GM18505 (cell line): ENCODE measurements at regions not wholly inside any gene's neighbourhood (a gene's known extent, or its start where the extent isn't known, plus 50 kb on each side); places are given as distances from the start of the nearest gene placed in this dataset.

ENCODE experiments used
- ATAC-seq: cut with Tn5 transposase; IDR thresholded peaks from one replicate; pipeline ENCODE4 v1.9.1; 2021; ENCODE audit not compliant: unreplicated experiment
- POLR2A ChIP-seq: IDR thresholded peaks from 4 replicates; pipeline ENCODE4 v1.6.1; 2011; ENCODE audit warnings: borderline replicate concordance; ENCODE audit not compliant: insufficient read depth, insufficient read length; ENCODE audit errors: extremely low read depth

DNA sequence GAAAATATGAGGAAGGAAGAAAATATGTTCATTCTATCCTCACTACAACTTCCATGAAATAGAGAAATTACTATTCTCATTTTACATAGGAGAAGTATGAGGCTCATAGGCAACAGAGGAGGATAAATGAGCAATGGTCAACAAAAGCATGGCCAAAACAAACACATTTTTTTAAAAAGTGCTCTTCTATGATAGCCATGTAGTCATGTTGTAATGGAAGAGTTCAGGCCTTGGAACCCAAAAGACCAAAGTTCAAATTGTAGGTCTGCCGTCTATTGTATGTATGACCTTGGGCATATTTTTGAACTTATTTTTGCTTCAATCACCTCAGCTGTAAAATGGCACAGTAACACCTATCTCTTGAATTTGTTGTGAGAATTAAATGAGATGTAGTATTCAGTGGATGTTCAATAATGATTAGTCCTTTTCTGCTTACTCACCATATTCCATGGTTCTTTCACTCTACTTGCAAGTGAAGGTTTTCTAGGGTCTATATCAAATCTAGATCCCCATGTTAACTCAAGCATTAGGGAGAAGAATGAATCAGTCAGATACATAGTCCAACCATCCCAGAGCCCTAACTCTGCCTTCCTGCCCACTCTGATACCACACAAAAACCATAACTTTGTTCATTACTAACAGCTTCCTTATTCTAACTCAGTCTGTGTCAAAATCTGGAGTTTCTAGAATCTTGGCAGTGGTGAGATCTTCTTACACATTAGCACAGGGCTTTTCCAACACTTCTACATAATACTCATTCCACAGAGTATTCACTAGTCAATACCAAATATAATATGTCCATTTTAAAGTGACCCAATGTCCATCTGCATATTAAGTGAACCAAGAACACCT is 353.2 kb downstream of the PLPP3 start:
- no peak for ATAC-seq
- TF ChIP-seq POLR2A: no peak

DNA sequence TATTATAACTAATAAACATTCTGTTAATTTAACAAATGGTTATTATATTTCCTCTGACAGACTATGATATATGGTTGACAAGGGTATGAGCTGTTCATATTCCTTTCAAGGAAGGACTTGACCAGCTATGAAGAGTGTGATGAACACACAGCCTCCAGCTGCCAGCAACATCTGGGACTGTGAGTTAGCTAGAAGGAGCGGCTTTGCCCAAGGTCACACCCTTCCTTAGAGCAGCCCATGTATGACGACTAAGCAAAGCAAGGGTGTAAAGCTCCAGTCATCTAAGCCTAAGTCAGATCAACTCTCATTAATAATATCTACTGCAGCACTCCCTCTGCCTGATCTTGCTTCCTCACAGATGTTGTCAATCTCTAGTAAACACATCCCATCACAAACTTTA is 355.4 kb downstream of the PLPP3 start:
- no peak for TF ChIP-seq POLR2A

DNA sequence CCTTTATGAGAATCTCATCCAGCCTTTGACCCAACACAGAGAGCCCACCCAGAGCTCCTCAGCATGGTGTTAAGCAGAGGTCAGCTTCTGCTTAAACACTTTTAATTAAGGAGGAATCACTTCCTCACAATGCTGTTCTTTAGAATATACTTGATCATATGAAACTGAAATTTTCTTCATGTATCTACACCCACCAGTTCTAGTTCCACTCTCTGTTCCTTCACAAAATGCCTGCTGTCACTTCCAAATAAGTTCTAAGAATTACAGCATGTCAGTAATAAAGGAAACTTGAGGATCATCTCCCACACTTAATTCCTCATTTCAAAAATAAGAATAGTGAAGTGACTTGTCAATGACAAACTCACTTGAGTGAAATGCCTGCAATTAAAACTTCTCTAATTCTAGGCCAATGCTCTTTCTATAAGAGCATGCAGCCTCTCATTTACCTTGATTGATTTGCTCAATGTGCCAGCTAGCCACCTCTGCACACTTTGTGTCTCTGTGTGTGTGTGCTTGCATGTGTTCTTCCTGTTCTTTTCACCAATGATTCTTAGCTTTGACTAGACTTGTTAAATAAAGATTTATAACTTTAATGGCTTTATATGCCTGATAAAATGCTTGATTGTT is 356.3 kb downstream of the PLPP3 start:
- no peak for ATAC-seq

More for the DNA sequence above, 355.4 kb downstream of the PLPP3 start:
- no peak for ATAC-seq

DNA sequence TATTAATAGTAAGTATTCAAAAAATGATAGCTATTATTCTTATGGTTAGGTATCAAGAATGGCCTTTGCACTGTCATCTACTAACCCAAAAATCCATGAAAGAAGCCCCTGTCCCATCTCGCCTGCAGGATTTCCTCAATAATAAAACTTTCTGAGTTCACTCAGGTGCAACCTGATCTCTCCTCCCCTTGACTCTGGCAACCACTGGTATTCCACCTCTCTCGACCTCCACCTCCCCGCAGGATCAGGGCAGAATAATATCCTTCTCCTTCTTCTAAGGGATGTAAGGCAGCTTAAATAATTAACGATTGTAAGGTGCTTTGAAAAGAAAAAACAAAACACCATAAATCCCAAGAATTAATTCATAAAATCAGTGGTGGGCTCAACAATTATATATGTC is 359.3 kb downstream of the PLPP3 start:
- no peak for ATAC-seq
- TF ChIP-seq POLR2A: no peak

More for the DNA sequence above, 356.3 kb downstream of the PLPP3 start:
- no peak for TF ChIP-seq POLR2A

DNA sequence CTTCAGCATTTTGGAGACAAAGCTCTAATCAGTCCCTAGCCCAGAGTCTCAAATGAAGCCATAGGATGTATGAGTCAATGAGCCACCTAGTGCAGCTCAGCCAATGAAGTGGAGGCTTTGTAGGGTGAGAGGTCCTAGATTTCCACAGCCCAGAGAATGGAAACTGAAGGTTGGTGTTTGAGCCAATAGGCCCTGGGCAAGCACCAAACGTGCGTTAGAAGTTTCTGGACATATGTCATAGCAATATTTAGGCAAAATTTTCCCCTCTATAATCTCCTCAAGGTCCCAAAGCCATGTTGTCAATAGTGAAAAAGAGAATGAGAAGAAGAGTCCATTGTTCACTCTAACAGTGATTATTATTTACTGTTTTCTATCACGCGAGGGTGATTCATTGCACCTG is 361.3 kb downstream of the PLPP3 start:
- no peak for ATAC-seq

DNA sequence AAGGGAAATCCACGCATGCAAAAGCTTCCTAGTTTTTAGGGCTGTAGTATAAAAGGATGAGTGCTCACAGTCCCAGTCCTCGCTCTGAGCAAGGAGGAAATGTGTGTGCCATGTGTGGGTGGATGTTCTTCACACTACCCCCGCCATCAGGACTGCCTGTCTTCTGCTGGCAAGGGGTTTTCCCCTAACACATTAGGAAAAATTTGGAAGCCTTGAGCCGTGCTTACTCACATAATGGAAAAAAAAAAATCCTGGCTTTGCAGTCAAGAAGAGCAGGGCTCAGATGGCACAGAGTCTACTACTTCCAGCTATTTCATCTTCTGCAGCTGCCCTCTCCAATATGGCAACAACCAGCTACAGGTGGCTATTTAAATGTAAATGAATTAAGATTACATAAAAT is 363.1 kb downstream of the PLPP3 start:
- no peak for ATAC-seq
- no peak for TF ChIP-seq POLR2A

More for the DNA sequence above, 361.3 kb downstream of the PLPP3 start:
- TF ChIP-seq POLR2A: no peak

DNA sequence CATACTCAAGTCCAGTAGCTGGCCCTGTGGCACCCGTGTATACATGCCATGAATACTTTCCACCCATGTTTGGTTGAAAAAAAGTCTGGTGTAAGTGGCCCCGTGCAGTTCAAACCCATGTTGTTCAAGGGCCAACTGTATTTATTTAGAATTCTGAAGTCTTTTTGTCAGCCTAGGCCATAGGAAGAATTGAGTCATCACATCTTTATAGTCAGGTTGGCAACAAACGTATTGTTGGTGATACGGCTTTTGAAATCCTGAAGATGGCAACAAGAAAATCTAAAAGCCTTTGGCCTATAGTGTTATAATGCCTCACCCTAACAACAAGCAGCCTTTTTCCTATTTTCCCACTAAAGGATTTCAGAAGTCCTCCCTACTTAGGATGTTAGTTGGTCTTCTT is 363.6 kb downstream of the PLPP3 start:
- TF ChIP-seq POLR2A: no peak
- no peak for ATAC-seq

DNA sequence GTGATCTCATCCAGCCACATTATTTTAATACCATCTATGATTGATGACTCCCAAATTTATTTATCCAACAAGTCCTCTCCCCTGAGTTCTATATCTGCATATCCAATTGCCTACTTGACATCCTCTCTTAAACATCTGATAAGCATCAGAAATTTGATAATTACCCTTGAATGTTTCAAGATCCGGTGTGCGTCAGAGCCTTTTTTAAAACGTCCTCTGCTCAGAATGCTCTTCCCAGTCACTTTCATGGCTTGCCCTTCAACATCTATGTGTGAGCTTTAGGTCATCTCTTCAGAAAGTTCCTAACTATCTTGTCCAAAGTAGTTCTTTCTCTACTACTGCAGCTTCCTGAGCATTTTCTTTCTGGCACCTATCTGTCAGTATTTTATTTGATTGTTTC is 364.3 kb downstream of the PLPP3 start:
- TF ChIP-seq POLR2A: no peak
- ATAC-seq: no peak

DNA sequence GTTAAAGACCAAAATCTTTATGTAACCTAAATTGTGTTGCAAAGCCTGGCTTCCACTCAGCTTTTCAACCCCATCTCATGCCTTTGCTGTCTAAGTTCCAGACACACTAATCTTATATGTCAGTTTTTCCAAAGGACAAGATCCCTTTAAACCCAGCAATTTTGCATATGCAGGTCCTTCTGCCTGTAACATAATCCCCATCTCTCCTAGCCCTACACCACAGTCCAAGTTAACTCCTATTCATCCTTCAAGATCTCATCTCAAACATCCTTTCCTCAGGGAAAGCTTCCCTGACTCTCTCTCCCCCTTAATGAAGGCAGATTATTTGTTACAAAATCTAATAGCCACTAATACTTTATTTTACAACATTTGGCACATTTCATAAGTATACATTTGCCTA is 366.3 kb downstream of the PLPP3 start:
- ATAC-seq: no peak
- TF ChIP-seq POLR2A: no peak

DNA sequence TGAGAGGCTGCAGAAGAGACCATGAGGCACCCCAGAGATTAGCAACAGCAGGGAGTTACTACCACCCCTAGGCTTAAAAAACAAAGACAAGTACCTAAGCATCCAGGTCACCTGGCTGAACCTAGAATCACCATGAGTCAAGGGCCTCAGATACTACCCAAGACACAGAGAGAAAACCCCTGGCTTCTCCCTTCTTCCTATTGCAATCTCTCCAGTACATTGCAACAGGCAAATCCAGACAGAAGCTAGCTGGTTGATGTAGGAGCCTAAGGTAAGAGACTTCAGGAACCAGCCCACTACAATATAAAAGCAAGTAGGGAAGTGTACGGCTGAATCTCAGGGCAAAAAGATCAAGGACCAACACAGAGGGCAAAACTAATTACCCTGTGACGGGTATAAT is 367.2 kb downstream of the PLPP3 start:
- no peak for ATAC-seq
- no peak for TF ChIP-seq POLR2A

DNA sequence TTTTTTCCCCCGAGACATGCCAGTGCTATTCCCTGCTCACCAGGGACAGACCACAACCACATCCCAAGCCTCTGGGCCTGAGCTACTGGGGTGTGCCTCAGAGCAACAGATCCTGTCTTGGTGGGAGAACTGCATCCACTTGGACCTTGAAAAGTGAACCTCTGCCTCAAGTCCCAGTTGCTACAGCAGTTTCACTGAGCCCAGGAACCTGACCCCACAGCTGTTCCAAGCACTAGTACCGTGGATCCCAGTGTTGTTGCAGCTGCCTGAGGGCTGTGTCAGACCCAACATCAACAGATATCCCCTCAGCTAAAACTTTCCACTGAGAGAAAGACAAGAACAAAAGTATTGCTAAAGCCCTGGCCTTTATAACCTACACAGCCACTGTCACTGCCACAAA is 373.0 kb downstream of the PLPP3 start:
- no peak for ATAC-seq
- no peak for TF ChIP-seq POLR2A

DNA sequence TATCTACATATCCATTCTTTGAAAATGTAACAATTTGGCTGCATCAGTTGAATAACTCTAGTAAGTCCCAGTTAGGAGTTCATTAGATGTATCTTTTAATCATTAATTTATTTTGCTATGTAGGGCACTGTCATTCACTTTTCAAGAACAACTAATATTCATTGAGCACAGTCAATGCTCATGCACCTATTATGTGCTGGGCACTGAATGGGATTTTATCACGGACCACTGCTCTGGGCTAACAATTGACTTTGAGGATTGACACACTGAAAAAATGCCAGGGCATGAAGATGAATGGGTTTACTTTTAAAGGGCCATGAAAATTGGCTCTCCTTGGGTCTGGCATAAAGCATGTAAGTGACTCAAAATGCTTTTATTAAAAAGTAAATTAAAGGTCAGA is 375.2 kb downstream of the PLPP3 start:
- TF ChIP-seq POLR2A: no peak

DNA sequence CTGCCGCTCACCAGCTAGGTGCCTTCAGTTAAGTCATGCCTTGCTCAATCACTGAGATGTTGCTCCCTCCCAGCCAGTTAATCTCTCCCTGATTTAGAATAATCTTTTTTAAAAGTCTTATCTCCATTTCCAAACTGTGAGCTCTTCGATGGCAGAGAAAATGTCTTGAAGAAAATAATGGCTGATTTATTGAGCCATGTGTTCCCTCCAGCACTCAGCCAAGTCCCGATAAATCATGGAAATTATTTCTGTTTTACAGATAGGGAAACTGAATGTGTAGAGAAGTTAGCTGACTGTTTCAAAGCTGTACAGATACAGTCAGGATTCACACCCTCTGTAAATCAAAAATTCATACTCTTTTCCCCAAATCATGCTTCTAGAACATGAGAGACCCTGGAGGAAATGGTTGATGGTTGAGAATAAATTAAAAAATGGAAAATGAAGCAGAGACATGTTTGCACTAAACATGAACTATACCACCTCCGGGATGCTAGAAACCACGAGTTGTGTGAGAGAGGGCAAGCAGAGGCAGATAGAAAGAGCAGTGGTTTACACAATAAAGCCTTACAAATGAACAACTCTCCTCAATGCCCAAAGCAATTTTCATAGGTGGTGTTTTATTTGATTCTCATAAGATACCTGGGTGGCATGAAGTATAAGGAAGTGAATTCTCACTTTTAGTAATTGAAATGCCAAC is 376.4 kb downstream of the PLPP3 start:
- no peak for ATAC-seq
- no peak for TF ChIP-seq POLR2A

More for the DNA sequence above, 375.2 kb downstream of the PLPP3 start:
- no peak for ATAC-seq
